GM19397 (cell line): ENCODE measurements at regions not wholly inside any gene's neighbourhood (a gene's known extent, or its start where the extent isn't known, plus 50 kb on each side); places are given as distances from the start of the nearest gene placed in this dataset.
"Not testable (repeated sequence)": the region's sequence is repeated elsewhere in the genome, so short reads cannot be mapped to it uniquely, and the experiment has no call there.

Source experiments
- ATAC-seq: cut with Tn5 transposase; IDR thresholded peaks from one replicate; pipeline ENCODE4 v1.9.1; 2021; ENCODE audit warnings: mild to moderate bottlenecking, moderate library complexity; ENCODE audit not compliant: unreplicated experiment

- no peak for ATAC-seq
Observed at GRCh38 chr5:136629125-136629792, 263.9 kb upstream of the TRPC7 start.

DNA sequence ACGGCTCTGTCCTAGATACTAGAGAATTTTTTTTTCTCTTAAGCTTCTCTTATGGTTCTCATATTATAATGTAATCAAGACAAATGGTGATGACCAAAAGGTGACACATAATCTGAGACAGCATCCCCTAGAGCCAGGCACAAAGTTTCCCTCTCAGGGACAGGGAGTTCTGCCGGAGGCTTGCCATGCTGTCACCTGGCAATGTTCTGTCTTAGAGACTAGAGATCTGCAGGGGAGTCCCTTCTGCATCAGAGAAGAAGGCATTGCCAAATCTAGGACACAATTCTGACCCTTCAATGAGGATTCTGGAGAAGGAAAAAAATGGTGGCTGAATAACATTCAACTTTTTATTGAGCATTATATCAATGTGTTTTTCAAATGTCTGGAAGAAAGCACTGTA is 261.2 kb upstream of the TRPC7 start:
- no peak for ATAC-seq

DNA sequence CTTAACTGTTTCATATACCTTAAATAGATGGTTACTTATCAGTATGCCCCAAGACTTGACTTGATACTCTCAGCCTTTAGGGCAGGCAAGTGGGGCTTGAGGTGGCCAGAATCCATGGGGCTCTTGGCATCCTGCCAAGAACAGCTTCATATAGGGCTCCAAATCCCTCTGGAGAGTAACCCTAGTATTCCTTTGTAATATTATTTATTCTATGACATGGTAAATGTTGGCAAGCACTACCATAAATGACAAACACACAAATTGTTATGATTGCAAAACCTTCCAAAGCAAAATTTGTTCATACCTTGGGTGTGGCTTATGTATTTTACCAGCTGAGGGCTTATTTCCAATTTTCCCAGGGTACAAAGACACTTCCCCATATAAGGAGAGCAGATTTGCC is 257.4 kb upstream of the TRPC7 start:
- no peak for ATAC-seq

DNA sequence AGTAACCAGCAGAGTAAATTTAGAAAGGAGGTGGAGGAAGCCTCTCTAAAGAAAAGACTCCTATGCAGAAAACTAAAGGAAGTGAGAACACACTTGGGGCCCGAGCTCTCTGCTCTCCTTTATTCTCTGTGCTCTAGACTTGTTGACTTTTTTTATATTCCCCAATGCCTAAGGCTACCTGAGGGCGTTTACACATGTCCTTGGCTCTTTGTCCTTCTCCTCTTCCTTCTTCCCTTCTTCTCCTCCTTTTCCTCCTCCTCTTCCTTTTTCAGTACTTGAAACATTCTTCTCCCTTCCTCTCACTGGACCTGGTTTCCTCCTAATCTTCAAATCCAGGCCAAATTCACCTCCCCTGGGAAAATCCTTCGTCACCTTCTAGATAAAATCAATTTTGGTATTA is 256.4 kb upstream of the TRPC7 start:
- ATAC-seq = no peak

DNA sequence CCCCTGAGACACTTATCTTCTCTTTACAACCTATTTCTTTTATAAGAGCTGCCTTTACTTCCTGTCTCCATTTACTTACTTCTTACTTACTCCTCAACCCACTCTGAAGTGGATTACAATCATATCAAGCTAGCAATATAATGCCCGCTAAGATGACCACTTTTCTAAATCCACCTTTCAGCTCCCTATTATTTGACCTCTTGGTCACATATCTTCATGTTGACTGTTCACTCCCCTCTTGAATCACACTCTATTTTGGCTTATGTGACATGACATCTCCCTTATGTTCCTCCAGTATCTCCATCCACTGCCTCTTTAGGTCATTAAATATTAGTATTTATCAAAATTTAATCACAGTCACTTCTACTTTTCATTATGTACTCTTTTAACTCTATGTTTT is 255.3 kb upstream of the TRPC7 start:
- no peak for ATAC-seq

DNA sequence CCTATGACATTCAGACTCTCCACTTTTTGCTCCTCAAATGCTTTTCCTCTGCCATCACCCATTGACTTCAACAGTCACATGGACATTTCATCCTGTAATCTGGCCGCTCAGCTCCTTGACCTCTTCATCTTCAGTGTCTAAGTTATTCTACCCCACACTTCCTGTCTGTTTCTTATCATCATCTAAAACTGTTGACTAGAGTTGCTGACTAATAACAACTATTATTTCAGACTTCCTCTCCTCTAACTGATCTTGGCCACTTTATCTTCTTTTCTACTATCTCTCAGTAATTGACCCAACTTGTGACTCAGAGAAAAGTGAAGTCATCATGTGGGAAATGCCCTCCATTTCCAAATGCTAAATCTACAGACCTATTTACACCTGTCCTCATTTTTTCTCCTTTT is 254.7 kb upstream of the TRPC7 start:
- no peak for ATAC-seq

GRCh38 chr5:136619556-136619955 is 254.2 kb upstream of the TRPC7 start:
- ATAC-seq = no peak

GRCh38 chr5:136615251-136616119 is 250.1 kb upstream of the TRPC7 start:
- no peak for ATAC-seq

DNA sequence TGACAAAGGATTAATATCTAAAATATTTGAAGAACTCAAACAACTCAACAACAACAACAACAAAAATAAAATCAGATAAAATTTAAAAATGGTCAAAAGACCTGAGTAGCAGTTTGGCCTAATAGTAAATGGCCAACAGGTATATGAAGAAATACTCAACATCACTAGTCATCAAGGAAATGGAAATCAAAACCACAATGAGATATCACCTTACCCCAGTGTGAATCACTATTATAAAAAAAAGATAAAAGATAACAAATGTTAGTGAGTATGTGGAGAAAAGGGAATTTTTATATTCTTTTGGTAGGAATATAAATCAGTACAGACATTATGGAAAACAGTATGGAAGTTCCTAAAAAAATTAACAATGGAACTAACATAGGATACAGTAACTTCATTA is 247.9 kb upstream of the TRPC7 start:
- no peak for ATAC-seq

DNA sequence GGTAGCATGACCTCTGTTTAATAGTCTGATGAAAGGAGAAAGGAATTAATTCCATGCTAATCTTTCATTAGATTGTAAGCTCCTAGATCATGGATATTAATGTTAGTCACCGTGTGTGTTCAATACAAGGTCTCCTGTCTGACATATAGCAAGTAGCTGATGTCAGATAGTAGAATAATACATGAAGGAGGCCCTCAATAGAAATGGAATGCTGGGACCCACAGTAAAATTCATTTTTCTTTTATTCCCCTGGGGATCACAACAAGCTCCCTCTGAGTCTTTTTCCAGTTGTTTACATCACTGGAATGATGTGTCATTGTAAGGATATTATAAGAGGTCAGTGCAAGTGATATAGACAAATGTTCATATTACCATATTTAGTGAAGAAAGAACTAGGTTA is 240.3 kb upstream of the TRPC7 start:
- ATAC-seq = no peak

DNA sequence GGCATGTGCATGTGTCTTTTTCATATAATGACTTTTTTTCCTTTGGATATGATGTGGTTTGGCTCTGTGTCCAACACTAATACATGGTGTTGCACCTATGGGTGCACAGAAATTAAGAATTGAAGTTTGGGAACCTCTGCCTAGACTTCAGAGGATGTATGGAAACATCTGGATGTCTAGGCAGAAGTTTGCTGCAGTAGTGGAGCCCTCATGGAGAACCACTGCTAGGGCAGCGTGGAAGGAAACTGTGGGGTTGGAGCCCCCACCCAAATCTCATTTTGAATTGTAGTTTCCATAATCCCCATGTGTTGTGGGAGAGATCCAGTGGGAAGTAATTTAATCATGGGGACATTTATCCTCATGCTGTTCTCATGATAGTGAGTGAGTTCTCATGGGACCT is 235.0 kb upstream of the TRPC7 start:
- ATAC-seq = no peak

GRCh38 chr5:136598802-136599404 is 233.6 kb upstream of the TRPC7 start:
- no peak for ATAC-seq

DNA sequence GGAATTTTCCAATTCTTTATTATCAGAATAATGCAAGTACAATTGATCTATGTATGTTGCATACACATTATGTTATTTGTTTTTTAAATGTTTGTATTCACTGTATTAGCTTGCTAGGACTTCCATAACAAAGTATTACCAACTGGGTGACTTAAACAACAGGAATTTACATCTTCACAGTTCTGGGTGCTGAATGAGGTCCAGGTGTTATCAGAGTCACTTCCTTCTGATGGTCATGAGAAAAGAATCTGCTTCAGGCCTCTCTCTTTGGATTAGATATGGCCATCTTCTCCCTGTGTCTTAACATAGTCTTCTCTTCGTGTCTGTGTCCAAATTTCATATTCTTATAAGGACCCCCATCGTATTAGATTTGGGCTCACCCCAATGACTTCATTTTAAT is 229.1 kb upstream of the TRPC7 start:
- no peak for ATAC-seq

DNA sequence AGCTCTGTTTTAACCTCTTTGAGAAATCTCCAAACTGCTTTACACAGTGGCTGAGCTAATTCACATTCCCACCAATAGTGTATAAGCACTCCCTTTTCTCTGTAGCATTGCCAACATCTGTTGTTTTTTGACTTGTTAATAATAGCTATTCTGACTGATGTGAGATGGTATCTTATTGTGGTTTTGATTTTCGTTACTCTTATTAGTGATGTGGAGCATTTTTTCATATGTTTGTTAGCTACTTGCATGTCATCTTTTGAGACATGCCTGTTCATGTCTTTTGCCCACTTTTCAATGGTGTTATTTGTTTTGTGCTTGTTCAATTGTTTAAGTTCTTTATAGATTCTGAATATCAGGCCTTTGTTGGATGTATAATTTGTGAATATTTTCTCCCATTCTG is 225.2 kb upstream of the TRPC7 start:
- ATAC-seq = no peak

DNA sequence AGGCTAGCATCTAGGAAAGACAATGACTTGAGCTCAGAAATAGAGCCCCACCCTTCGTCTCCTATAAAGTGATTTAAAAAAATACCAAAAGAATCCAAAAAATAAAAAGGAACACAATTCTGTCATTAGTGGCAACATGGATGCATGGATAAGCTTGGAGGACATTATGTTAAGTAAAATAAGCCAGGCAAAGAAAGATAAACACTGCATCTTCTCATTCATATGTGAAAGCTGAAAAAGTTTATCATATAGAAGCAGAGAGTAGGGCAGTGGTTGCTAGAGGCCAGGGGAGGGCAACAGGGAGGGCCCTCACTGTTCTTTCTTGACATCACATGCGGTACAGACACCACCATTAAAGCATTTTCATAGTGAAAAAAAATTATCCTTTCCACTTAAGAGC is 220.9 kb upstream of the TRPC7 start:
- no peak for ATAC-seq

DNA sequence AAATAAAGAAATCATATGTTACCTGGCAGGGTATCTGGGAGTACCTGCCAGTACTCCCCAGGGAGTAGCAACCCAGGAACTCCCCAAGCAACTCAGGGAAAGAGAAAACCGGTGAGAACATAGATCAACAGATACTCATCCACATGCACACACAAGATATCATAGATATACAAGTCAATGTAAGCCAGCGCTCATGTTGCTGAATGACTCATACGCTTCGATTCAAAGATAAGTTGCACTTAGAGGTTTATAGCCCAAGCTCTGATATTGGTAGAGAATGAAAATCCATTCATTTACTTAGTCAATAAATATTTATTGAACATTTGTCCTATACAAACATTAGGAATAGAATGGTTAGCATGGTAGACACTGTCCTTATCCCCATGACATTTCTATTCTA is 219.1 kb upstream of the TRPC7 start:
- no peak for ATAC-seq

DNA sequence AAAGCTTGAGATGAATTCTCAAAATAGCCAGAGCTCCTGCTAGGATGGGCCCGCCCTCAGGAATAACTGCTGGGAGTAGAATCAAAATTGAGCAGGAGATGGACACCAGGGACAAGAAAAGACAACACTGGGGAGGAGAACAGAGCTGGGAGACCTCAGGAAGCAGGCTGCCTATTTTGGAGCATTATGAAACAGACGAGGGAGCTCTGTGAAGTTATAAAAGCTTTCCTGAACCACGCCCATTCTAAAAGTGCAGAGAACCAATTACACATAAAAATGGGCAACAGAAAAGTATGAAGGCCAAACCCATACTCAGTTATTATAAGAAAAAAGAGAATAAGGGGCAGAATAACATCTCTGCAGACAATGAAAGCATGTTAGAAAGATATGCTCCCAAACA is 213.9 kb upstream of the TRPC7 start:
- no peak for ATAC-seq

GRCh38 chr5:136569875-136570274 is 204.5 kb upstream of the TRPC7 start:
- not testable (repeated sequence) for ATAC-seq

GRCh38 chr5:136565457-136565856 is 200.1 kb upstream of the TRPC7 start:
- ATAC-seq = not testable (repeated sequence)

DNA sequence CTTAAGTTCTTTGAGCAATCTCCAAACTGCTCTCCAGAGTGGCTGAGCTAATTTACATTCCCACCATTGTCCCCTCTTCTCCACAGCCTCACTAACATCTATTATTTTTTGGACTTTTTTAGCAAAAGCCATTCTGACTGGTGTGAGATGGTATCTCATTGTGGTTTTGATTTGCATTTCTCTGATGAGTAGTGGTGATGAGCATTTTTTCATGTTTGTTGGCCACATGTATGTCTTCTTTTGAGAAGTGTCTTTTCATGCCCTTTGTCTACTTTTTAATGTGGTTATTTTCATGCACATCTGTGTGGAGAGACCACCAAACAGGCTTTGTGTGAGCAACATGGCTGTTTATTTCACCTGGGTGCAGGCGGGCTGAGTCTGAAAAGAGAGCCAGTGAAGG is 199.7 kb upstream of the TRPC7 start:
- not testable (repeated sequence) for ATAC-seq

DNA sequence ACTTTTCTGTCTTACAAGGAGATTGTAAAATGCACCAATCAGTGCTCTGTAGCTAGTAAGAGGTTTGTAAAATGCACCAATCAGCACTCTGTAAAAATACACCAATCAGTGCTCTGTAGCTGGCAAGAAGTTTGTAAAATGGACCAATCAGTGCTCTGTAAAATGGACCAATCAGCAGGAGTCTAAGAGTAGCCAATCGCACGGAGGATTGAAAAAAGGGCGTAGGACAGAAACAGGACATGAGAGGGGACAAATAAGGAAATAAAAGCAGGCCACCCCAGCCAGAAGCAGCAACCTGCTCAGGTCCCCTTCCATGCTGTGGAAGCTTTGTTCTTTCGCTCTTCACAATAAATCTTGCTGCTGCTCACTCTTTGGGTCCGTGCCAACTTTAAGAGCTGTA is 199.1 kb upstream of the TRPC7 start:
- not testable (repeated sequence) for ATAC-seq

DNA sequence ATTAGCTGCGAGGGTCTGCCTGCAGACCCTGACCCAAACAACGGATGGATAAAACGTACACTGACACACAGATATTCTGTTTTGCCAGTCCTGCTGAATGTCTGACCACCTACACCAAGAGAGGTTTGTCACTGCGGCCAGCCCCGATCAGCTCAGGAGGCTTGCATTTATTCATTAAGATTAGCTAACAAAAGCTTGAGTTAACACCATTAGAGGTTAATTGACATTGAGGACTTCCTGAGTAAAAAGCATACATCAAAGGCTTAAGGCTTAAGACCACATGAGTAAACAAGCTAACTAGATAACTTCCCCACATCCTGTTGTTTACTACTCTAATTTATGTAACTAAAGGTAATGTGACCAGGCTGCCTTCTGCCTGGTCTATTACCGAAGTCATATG is 198.1 kb upstream of the TRPC7 start:
- no peak for ATAC-seq
